Fibroblast of villous mesenchyme (primary cell): ENCODE measurements at regions not wholly inside any gene's neighbourhood (a gene's known extent, or its start where the extent isn't known, plus 50 kb on each side); places are given as distances from the start of the nearest gene placed in this dataset.

Experiments
- DNase-seq: peaks from one replicate; pipeline ENCODE4 v3.0.0-alpha.2; 2010; ENCODE audit warnings: low read depth
- H3K4me3 ChIP-seq: 2 replicates; pipeline ENCODE4 v1.5.1; 2011; ENCODE audit warnings: low read depth, mild to moderate bottlenecking, low read length
- TF ChIP-seq, protein P1 (sequence below): IDR thresholded peaks from 2 replicates; pipeline ENCODE4 v1.5.1; 2012; ENCODE audit warnings: low read depth, mild to moderate bottlenecking, low read length; ENCODE audit not compliant: insufficient read depth

DNA sequence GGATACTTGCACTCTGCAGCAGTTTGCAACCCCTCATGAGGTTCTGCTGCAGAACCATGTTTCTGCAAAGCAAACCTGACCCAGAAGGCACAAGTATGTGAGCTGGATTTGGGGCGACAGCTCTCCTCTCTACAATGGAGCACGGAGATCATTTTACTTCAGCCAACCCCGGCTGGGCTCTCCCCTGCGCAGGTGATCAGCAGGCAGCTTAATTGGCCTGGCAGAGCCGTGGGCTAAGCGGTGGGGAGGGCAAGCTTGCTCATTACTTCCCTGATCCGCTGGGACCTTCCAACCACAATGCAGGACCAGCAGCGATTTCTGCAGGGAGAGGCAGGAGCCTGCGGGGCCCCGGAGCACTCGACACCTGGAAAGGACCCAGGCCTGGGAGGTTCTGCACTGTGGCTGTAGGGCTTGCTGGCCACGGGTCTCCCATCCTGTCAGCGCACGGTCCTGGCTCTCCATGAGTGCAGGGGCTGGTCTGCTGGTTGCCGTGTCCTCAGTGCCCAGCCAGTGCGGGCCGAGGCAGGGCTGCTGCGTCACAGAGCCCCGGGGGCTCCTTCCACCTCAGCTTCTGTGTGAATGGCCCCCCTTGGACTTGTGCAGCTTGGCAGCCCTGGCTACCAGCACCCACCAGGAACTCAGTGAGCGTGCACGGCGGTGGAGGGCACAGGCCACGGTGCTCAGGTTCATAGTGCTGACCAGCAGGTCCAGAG lies 51.8 kb upstream of the RAPGEF1 start:
- no peak for DNase-seq
- no peak overlapping the region for H3K4me3 ChIP-seq
- TF ChIP-seq, protein P1, sequence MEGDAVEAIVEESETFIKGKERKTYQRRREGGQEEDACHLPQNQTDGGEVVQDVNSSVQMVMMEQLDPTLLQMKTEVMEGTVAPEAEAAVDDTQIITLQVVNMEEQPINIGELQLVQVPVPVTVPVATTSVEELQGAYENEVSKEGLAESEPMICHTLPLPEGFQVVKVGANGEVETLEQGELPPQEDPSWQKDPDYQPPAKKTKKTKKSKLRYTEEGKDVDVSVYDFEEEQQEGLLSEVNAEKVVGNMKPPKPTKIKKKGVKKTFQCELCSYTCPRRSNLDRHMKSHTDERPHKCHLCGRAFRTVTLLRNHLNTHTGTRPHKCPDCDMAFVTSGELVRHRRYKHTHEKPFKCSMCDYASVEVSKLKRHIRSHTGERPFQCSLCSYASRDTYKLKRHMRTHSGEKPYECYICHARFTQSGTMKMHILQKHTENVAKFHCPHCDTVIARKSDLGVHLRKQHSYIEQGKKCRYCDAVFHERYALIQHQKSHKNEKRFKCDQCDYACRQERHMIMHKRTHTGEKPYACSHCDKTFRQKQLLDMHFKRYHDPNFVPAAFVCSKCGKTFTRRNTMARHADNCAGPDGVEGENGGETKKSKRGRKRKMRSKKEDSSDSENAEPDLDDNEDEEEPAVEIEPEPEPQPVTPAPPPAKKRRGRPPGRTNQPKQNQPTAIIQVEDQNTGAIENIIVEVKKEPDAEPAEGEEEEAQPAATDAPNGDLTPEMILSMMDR = no peak
